ENCODE measurements at regions not wholly inside any gene's neighbourhood (a gene's known extent, or its start where the extent isn't known, plus 50 kb on each side); places are given as distances from the start of the nearest gene placed in this dataset.

GRCh38 chr20:56731476-56731875 lies 102.4 kb downstream of the TFAP2C start:
- no peak for TF ChIP-seq CTCF (IDR thresholded peaks at IDR 0.05)
- no peak for TF ChIP-seq EP300 (IDR thresholded peaks at IDR 0.05)

Data from esophagus muscularis mucosa (tissue), 3 donors.